Left colon (tissue), 2 donors: ENCODE measurements at regions not wholly inside any gene's neighbourhood (a gene's known extent, or its start where the extent isn't known, plus 50 kb on each side); places are given as distances from the start of the nearest gene placed in this dataset.
"Not testable (repeated sequence)": the region's sequence is repeated elsewhere in the genome, so short reads cannot be mapped to it uniquely, and the experiment has no call there.

Experiments
- ATAC-seq: fragments of 200-7000 bp; cut with Tn5 transposase; one replicate; pipeline ENCODE4 v1.9.1; 2020; ENCODE audit warnings: mild to moderate bottlenecking, moderate library complexity
- DNase-seq, 2 donors: peaks; one replicate each; pipeline ENCODE4 v3.0.0-alpha.2; 2020
- intact Hi-C, 2 donors: fragments of 100-400 bp; cut with DNase I in 1 of 2; cut with micrococcal nuclease in 1 of 2; formaldehyde crosslinking; loops; one replicate each; pipeline versions ENCODE4 v1.11.2 to v1.14.0; 2022; cut with DNase I, micrococcal nuclease
- donor health status: DM: no; HTN: no; CAD: no.
- donor health status: DM: yes; HTN: yes; CAD: no.

GRCh38 chr16:60279061-60279665, 1545.0 kb upstream of the GOT2 start:
- intact Hi-C loops, result no loop called here
- no peak for ATAC-seq
- no peak for DNase-seq

- ATAC-seq (no peak), DNase-seq (no peak)
- intact Hi-C loops, result no loop called here
Measured at GRCh38 chr16:60274431-60275019, 1540.4 kb upstream of the GOT2 start.

DNA sequence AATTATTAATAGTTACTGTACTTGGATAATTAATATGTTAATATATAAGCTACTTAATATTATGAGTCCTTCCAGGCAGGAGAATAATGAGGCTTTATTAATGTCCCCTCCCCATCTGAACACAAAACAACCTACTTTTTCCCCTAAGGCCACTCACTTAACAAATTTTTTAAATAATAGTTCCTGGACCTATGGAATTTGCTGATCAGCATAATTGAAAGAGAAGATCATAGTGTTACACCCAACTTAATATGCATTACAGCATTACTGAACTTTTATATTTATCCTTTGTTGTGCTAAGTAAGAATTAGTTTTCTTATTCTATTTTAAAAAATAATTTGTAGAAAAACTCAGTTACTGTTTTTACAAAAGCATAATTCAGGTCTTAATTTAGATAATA, 1537.7 kb upstream of the GOT2 start:
- intact Hi-C loops, result no loop called here
- ATAC-seq, result no peak
- no peak for DNase-seq

DNA sequence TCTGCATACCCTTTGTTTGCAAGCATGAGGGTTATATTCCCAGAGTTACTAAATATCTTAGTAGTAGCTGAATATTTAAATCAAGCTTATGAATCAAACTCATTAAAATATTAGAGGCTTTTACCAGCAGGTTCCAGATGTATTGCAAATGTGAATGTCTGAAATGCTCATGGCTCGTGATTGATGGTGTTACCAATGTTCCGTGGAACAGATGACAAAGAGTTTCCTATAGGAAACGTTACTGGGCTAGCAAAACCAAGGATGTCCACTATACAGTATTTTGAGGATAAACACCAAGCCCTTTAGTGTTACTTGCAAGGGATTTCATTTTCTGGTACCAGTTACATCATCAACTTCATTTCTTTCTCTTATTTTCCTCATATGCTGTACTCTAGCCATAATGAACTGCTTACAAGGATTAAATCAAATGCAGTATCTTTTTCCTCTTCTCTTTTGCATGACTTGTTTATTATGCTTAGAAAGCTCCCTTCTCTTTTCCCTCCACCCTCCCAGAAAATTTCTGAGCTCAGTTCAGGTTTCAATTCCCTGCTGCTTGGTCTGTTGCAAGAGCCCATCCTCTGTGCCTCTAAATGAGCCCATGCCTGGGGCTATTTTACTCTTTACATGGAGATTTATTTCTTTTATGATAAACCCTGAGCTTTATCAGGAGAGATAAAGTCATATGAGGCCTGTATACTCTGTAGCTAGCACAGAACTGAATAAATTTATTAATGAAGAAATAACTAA, 1537.1 kb upstream of the GOT2 start:
- ATAC-seq (no peak), DNase-seq (no peak)
- intact Hi-C loops, result no loop called here

- ATAC-seq (no peak), DNase-seq (no peak)
- intact Hi-C loops, result no loop called here
Measured at GRCh38 chr16:60261425-60261824, 1527.3 kb upstream of the GOT2 start.

DNA sequence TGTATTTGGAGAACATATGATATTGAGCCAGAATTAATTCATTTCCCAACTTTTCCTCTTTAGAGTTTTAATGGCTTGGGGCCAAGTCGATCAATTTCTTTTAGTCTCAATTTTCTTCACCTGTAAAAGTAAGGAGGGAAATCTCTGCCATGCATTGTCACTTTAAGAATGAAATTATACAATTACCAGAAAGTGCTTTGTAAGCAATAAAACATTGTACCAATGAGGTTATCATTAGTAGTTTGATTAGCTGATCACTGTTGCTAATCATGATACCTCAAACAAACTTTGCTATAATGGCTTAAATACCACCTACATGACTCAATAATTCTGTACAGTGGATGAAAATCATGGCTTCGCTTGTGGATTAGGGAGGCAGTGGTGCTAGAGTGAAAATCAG, 1525.8 kb upstream of the GOT2 start:
- intact Hi-C loops, result no loop called here
- no peak for ATAC-seq

DNA sequence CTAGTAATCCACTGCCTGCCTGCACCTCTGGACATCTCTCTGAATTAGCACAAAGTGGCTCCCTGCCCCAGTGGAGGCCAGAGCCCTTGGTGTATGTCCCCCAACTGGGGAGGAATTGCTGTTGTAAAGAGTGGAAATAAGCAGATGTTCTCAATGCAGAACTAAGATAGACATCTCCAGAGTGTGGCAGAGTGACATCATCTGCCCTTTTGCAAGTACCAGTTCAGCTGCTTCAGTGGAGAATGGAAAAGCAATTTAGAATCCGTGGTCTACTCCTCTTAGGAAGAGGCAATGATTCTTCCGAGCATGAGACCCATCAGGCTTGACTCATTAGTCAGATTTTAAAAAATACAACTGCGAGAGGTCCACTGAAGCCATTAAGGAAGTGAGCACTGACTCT, 1512.0 kb upstream of the GOT2 start:
- ATAC-seq, result no peak
- DNase-seq, result no peak
- intact Hi-C loops, result no loop called here

More for the DNA sequence above, 1525.8 kb upstream of the GOT2 start:
- DNase-seq, result no peak

DNA sequence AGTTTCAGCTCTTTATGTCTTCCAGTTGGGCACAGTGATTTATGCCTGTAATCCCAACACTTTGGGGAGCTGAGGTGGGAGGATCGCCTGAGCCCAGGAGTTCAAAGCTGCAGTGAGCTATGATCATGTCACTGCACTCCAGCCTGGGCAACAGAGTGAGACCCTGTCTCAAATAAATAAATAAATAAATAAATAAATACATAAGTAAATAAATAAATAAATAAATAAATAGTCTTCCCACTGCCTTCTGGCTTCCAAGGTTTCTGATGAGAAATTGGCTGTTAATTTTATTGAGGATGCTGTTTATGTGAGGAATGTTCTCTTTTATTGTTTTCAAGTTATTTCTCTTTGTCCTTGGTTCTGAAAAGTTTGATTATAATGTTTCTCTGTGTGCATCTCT, 1507.6 kb upstream of the GOT2 start:
- DNase-seq (no peak), ATAC-seq (no peak)
- intact Hi-C loops, result no loop called here

DNA sequence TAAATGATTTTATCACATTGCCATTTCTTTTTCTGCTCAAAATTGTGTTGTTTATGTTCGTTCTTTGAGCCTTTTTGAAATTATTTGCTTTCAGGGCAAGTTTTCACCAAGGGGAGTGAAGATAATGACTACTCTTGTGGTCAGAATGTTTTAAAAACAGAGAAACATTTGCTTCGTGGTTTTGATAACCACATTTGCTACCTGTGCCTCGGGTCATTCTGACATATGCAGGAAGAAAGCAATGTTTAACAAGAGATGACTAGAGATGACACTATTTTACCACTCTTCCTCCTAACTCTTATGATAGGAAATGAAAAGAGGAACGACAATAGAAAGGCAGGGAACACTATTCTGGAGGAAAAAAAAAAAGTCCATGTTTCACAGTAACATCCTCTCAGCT, 1496.5 kb upstream of the GOT2 start:
- intact Hi-C loops, result no loop called here
- ATAC-seq (no peak), DNase-seq (no peak)

DNA sequence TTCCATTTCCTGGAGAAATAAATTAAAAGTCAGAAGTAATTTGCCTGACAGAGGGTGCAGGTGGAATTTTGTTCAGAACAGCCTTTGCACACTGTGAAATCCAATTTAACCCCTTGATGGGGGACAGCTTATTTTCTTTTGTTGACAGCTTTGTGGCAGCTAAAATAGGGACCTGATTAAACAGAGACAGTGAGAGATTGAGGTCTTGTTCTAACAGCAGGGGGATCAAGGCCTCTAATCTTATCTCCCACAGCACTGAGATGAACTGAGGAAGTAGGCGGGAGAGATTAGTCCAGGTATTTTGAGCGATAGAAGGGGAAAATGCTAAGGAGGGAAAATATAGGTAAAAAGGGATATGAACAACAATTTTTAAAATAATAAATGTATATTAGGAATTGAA, 1491.4 kb upstream of the GOT2 start:
- intact Hi-C loops, result no loop called here
- DNase-seq (no peak), ATAC-seq (no peak)

DNA sequence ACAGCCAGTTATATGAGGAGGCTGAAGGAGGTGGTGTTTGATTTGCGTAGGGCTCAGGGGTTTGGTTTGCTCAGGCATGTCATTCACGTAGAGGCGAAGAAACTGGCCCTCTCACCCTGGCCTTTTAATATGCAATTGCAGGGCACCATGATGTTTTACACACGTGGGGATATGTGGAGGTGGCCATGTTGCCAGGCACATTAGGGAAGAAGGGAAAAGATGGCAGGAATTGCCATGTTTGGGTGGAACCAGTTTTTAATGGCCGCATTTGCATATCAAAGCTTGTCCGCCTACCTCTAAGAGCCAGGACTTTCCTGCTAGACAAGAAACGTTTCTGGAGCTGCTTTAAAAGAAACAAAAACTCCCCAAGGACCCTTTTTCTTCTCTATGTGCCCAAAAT, 1483.7 kb upstream of the GOT2 start:
- no peak for ATAC-seq
- intact Hi-C loops, result no loop called here
- DNase-seq, result no peak

DNA sequence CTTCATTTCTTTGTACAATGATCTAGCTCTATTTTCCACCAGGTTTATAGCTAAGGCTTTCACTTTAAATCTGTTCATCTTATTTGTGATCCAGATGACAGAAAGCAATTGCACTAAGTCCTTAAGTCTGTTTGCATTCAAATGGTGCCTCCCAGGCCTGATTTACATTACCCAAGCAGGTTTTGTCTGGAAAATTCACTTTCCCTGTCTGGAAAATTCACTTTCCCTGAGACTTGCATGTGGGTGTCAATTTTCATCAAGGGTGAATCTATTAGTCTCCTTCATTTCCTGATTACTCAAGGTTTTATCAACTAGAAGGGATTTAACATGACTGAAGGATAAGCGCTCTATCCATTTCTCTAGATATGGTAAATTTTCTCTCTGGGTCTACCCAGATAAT, 1480.2 kb upstream of the GOT2 start:
- no peak for DNase-seq
- intact Hi-C loops, result no loop called here
- no peak for ATAC-seq

- DNase-seq (no peak), ATAC-seq (no peak)
- intact Hi-C loops, result no loop called here
Measured at GRCh38 chr16:60206516-60206915, 1472.4 kb upstream of the GOT2 start.

GRCh38 chr16:60204181-60204580, 1470.1 kb upstream of the GOT2 start:
- no peak for DNase-seq
- intact Hi-C loops, result no loop called here
- no peak for ATAC-seq

- ATAC-seq (no peak), DNase-seq (no peak)
- intact Hi-C loops, result no loop called here
Measured at GRCh38 chr16:60203525-60204124, 1469.5 kb upstream of the GOT2 start.

- ATAC-seq, DNase-seq, intact Hi-C loops: not testable (repeated sequence)
Measured at GRCh38 chr16:60200729-60201128, 1466.6 kb upstream of the GOT2 start.

DNA sequence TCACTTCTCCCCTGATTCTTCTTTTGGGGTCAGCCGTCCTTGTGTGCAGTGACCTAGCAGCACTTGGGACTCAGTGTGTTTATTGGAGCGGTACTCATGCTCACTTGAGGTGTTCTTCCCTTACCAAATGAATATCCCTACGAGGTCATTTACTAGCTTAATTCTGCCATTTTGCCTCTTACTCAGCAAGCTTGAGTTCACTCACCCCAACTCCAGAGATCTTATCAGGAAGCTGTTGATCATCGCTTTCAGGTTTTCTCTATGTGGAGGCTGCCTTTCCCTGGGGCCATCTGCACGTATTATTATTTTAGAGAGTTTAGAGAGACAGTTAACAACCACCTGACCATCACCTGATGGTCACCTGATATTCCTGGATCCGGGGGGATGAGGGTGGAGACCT, 1466.0 kb upstream of the GOT2 start:
- DNase-seq, result no peak
- ATAC-seq, result no peak
- intact Hi-C loops, result no loop called here

- DNase-seq, result no peak
- no peak for ATAC-seq
- intact Hi-C loops, result no loop called here
Measured at GRCh38 chr16:60199150-60199549, 1465.0 kb upstream of the GOT2 start.

GRCh38 chr16:60181536-60181935, 1447.4 kb upstream of the GOT2 start:
- intact Hi-C loops, result no loop called here
- ATAC-seq, result no peak
- no peak for DNase-seq

DNA sequence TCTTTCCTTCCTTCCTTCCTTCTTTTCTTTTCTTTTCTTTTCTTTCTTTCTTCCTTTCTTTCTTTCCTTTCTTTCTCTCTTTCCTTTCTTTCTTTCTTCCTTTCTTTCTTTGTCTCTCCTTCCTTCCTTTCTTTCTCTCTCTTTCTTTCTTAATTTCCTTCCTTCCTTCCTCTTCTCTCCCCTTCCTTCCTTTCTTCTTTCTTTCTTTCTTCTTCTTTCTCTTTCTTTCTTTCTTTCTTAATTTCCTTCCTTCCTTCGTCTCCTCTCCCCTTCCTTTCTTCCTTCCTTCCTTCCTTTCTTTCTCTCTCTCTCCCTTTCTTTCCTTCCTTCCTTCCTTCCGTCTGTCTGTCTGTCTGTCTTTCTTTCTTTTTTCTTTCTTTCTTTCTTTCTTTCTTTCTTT, 1446.5 kb upstream of the GOT2 start:
- ATAC-seq, result no peak
- intact Hi-C loops, result no loop called here
- no peak for DNase-seq
